Nephron (organoid): ENCODE measurements at regions not wholly inside any gene's neighbourhood (a gene's known extent, or its start where the extent isn't known, plus 50 kb on each side); places are given as distances from the start of the nearest gene placed in this dataset.

Source experiments
- H3K27ac Mint-ChIP-seq, 3 experiments: 2 replicates each; pipeline ENCODE4 v1.8.0; 2020; ENCODE audit warnings: mixed read lengths in 3 of 3, mild to moderate bottlenecking in 2 of 3, moderate library complexity in 1 of 3
- H3K27me3 Mint-ChIP-seq: 2 replicates; pipeline ENCODE4 v1.8.0; 2021; ENCODE audit warnings: low read depth, mild to moderate bottlenecking, moderate library complexity, mixed read lengths
- H3K36me3 Mint-ChIP-seq: 2 replicates; pipeline ENCODE4 v1.8.0; 2020; ENCODE audit warnings: low read depth, mixed read lengths
- H3K4me1 Mint-ChIP-seq: 2 replicates; pipeline ENCODE4 v1.8.0; 2020; ENCODE audit warnings: mixed read lengths
- H3K4me3 Mint-ChIP-seq, 3 experiments: 2 replicates each; pipeline ENCODE4 v1.8.0; 2020; ENCODE audit warnings: mild to moderate bottlenecking in 3 of 3, mixed read lengths in 3 of 3, moderate library complexity in 2 of 3
- H3K9me3 Mint-ChIP-seq: 2 replicates; pipeline ENCODE4 v1.8.0; 2020; ENCODE audit warnings: mixed read lengths
- TF ChIP-seq, protein P1 (sequence below), 3 experiments: fragments of 200-600 bp; sonication (generic); IDR thresholded peaks; one replicate each; pipeline ENCODE4 v1.5.0; 2021; ENCODE audit warnings: antibody characterized with exemption in 3 of 3; ENCODE audit not compliant: unreplicated experiment in 3 of 3

DNA sequence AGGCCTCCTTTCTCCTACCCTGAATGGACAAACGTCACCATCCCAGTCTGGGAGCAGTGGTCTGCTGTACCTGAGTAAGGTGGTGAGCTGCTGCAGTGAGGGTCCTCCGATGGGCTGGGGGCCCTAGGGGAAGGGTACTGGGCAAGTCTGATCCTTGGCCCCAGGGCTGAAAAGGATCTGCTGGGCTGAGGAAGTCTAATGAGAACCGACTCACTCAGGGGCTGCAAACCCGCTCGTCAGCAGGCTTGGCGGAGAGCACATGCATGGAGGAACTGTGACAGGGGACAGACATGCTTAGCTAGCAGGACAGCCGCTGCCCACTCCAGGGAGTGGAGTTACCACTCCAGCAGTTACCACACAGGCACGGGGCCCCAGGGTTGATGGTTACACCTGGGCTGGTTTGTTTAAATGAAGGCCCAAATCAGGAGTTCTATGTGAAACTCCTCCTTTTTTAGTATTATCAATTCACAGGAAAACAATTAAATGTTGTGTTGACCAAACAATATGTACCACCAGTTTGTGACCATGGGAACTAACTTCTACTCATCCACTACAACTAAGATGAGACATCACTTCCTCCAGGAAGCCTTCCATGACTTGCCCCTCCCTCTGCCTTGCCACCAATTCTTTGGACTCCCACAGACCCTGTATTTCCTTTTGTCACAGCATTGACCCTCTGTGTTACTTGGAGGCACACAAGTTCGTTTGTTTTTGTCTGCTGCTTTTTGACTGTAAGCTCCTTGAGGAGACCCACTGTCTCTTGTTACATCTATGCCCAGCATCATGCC lies 56.1 kb upstream of the CPLX2 start:
- no peaks in the 10 kb centered on the region for H3K4me1 Mint-ChIP-seq
- no peaks in the 10 kb centered on the region for H3K9me3 Mint-ChIP-seq
- no peak overlapping the region for H3K27ac Mint-ChIP-seq
- H3K36me3 Mint-ChIP-seq = no peaks in the 10 kb centered on the region
- H3K4me3 Mint-ChIP-seq = no peak overlapping the region
- TF ChIP-seq, protein P1, sequence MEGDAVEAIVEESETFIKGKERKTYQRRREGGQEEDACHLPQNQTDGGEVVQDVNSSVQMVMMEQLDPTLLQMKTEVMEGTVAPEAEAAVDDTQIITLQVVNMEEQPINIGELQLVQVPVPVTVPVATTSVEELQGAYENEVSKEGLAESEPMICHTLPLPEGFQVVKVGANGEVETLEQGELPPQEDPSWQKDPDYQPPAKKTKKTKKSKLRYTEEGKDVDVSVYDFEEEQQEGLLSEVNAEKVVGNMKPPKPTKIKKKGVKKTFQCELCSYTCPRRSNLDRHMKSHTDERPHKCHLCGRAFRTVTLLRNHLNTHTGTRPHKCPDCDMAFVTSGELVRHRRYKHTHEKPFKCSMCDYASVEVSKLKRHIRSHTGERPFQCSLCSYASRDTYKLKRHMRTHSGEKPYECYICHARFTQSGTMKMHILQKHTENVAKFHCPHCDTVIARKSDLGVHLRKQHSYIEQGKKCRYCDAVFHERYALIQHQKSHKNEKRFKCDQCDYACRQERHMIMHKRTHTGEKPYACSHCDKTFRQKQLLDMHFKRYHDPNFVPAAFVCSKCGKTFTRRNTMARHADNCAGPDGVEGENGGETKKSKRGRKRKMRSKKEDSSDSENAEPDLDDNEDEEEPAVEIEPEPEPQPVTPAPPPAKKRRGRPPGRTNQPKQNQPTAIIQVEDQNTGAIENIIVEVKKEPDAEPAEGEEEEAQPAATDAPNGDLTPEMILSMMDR (IDR thresholded peaks at IDR 0.05; ENCODE audit: unreplicated experiment in 3 of 3) = no peak
- H3K27me3 Mint-ChIP-seq = peaks cover 19% of the 10 kb centered on the region

DNA sequence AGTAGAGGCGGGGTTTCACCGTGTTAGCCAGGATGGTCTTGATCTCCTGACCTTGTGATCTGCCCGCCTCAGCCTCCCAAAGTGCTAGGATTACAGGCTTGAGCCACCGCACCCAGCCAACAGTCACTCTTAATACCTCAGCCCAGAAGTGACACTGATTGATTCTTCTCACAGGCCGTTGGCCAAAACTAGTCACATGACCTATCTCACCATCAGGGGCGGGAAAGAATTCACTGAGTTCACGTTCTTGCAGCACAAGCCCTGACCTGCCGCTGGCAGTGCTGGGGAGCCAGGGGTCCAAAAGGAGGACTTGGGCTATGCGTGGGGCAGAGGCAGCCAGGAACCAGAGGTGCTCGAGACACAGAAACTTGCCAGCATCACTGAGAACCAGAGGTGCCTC lies 55.0 kb upstream of the CPLX2 start:
- Mint-ChIP-seq H3K27ac (no peak overlapping the region), H3K36me3 (no peaks in the 10 kb centered on the region), H3K9me3 (no peaks in the 10 kb centered on the region), H3K27me3 (peaks cover 23% of the 10 kb centered on the region), H3K4me1 (no peaks in the 10 kb centered on the region), H3K4me3 (no peak overlapping the region)
- TF ChIP-seq, protein P1 (IDR thresholded peaks at IDR 0.05; ENCODE audit: unreplicated experiment in 3 of 3) = no peak

DNA sequence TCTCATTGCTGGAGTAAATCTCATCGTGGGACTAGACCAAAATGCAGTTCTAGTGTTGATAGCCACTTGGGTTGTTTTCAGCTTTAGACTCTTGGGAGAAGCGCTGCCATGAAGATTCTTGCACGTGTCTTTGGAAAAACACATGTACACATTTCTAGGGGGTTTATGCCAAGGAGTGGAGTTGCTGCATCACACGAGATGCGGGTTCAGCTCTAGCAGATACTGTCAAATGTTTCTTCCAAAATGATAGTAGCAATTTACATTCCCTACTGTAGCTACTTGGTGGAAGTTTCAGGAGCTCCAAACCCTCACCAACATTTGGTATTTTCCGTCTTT lies 52.3 kb upstream of the CPLX2 start:
- H3K36me3 Mint-ChIP-seq = no peaks in the 10 kb centered on the region
- H3K4me1 Mint-ChIP-seq = no peaks in the 10 kb centered on the region
- peaks cover 26% of the 10 kb centered on the region for H3K27me3 Mint-ChIP-seq
- H3K27ac Mint-ChIP-seq = no peak overlapping the region
- no peak overlapping the region for H3K4me3 Mint-ChIP-seq
- TF ChIP-seq, protein P1 (IDR thresholded peaks at IDR 0.05; ENCODE audit: unreplicated experiment in 3 of 3) = no peak
- H3K9me3 Mint-ChIP-seq = no peaks in the 10 kb centered on the region

- TF ChIP-seq, protein P1 (IDR thresholded peaks at IDR 0.05; ENCODE audit: unreplicated experiment in 3 of 3) = no peak
- H3K27me3 Mint-ChIP-seq = peaks cover 24% of the 10 kb centered on the region
- H3K4me1 Mint-ChIP-seq = no peaks in the 10 kb centered on the region
- no peak overlapping the region for H3K4me3 Mint-ChIP-seq
- no peaks in the 10 kb centered on the region for H3K36me3 Mint-ChIP-seq
- H3K27ac Mint-ChIP-seq = no peak overlapping the region
- H3K9me3 Mint-ChIP-seq = no peaks in the 10 kb centered on the region
Measured at GRCh38 chr5:175820230-175820629, 51.1 kb upstream of the CPLX2 start.
